ENCODE measurements at regions not wholly inside any gene's neighbourhood (a gene's known extent, or its start where the extent isn't known, plus 50 kb on each side); places are given as distances from the start of the nearest gene placed in this dataset.
"Not testable (repeated sequence)": the region's sequence is repeated elsewhere in the genome, so short reads cannot be mapped to it uniquely, and the experiment has no call there.

DNA sequence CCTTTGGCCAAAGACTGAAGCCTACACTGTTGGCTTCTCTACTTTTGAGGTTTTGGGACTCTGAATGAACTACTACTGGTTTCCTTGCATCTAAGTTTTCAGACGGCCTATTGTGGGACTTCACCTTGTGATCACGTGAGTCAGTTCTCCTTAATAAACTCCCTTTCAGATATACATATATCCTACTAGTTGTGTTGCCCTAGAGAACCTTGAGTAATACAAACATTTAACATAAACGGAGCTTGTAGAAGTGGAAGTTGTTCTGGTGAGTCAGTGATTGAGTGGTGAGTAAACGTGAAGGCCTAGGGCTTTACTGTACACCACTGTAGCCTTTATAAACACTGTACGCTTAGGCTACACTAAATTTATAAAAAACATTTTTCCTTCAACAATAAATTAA, 107.2 kb upstream of the CDH2 start:
- peak; percentile 23 for DNase-seq (ENCODE audit: low read depth)
- TF ChIP-seq, protein P1, sequence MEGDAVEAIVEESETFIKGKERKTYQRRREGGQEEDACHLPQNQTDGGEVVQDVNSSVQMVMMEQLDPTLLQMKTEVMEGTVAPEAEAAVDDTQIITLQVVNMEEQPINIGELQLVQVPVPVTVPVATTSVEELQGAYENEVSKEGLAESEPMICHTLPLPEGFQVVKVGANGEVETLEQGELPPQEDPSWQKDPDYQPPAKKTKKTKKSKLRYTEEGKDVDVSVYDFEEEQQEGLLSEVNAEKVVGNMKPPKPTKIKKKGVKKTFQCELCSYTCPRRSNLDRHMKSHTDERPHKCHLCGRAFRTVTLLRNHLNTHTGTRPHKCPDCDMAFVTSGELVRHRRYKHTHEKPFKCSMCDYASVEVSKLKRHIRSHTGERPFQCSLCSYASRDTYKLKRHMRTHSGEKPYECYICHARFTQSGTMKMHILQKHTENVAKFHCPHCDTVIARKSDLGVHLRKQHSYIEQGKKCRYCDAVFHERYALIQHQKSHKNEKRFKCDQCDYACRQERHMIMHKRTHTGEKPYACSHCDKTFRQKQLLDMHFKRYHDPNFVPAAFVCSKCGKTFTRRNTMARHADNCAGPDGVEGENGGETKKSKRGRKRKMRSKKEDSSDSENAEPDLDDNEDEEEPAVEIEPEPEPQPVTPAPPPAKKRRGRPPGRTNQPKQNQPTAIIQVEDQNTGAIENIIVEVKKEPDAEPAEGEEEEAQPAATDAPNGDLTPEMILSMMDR (IDR thresholded peaks at IDR 0.05; ENCODE audit: insufficient read depth, low read length), result no peak
- H3K4me3 ChIP-seq (ENCODE audit: low read depth, low read length), result no peak overlapping the region

DNA sequence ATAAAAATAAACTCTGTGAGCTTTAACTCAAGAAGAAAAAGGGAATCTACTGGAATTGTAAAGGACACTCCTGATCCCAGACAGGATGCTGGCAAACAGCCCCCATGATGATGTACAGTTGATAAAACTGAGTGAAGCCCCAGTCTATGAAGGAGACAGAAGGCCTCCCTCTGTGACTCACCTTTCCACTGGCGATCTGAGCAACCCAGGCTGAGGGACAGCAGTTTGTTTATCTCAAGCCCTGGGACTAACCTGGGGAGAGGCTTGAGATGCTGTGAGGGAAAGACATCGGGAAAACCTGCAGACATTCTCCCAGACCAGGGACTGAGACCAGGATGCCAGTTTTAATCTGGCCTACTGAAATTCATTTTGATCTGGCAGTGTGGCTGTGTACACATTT, 104.5 kb upstream of the CDH2 start:
- TF ChIP-seq, protein P1 (IDR thresholded peaks at IDR 0.05; ENCODE audit: insufficient read depth, low read length), result no peak
- no peak for DNase-seq (ENCODE audit: low read depth)
- H3K4me3 ChIP-seq (ENCODE audit: low read depth, low read length), result no peak overlapping the region

DNA sequence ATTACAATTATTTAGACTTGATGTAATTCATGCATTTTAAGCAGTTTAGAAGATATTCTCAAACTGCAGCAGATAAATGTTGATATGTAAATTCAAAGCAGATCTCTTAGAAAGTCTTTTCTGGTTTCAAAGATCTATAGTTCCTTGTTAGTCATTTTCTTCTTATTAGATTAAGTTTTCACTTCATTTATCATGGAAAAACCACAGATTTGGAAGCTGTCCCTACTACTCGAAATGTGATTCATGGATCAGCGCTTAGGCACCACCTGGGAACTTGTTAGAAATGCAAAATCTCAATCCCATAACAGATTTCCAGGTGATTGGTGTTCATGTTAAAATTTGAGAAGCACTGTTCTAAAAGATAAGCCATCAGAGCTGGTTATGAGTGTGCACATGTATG, 92.8 kb upstream of the CDH2 start:
- peak; percentile 30 for DNase-seq (ENCODE audit: low read depth)

DNA sequence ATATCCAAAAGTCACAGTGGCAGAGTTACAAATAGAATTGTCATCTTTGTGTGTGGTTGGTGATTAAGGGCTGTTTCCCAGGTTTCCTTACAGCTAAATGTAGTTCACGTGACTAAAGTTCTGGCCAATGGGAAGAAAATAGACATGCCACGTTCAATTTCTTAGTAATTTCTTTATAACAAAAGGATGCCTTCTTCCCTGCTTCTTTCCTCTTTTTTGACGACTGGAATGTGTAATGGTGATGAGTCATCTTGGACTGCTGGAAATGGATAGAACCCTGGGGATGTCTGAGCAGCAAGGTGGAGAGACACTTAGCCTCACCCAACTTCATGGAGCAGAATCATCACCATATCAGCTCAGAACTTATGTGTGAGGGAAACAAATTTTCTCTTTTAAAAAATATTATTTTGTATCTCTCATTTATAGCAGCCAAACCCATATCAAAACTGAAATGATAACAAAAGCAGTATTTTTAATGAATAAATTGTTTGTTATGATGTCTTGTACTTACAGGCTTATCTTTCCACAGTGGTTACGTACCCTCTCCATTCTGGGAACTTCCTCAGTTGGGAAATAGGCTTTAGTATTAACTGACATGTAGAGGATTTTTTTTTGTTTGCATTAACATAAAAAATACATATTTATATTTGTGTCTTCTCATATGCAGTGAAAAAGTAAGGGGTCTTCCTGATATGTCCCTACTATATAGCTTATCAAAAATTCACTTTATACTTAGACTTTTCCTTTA, 91.1 kb upstream of the CDH2 start:
- TF ChIP-seq, protein P1 (IDR thresholded peaks at IDR 0.05; ENCODE audit: insufficient read depth, low read length), result no peak
- DNase-seq (ENCODE audit: low read depth), result peak; percentile 62
- no peak overlapping the region for H3K4me3 ChIP-seq (ENCODE audit: low read depth, low read length)

More for the DNA sequence above, 92.8 kb upstream of the CDH2 start:
- TF ChIP-seq, protein P1 (IDR thresholded peaks at IDR 0.05; ENCODE audit: insufficient read depth, low read length), result no peak
- no peak overlapping the region for H3K4me3 ChIP-seq (ENCODE audit: low read depth, low read length)

DNA sequence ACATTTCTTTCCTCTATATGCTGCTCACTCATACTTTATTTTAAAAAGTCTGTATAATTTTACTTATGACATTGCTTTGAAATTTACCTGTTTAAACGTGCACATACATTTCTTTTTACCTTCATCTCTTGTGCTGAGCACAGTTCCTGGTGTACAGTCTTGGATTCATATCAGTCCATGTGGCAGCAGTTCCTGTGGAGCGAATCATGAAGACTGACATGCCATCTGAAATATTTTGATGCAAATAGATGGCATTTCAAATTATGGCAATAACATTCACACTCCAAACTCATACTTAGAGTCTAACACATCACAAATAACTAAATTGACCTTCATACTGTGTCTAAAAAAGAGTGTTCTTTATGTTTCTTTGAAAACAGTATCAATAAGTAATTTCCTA, 90.3 kb upstream of the CDH2 start:
- no peak overlapping the region for H3K4me3 ChIP-seq (ENCODE audit: low read depth, low read length)
- no peak for DNase-seq (ENCODE audit: low read depth)
- TF ChIP-seq, protein P1 (IDR thresholded peaks at IDR 0.05; ENCODE audit: insufficient read depth, low read length), result no peak

DNA sequence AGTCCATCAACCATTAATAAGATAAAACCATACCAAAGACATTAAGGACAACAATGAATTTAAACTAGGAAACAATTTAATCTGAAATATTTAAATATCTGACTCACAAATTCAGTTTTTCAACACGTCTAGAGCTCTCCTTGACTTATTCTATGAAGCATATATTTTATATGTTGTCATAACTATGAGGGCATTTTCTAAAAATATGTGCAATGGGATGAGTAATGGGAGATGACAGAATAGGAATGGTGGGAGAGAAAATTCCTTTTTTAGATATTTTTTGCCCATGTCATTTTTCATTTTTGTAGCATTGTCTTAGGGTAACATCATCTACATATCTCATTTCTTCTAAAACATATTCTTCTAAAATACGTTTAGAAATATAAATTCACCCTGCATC, 79.2 kb upstream of the CDH2 start:
- TF ChIP-seq, protein P1 (IDR thresholded peaks at IDR 0.05; ENCODE audit: insufficient read depth, low read length), result no peak
- no peak overlapping the region for H3K4me3 ChIP-seq (ENCODE audit: low read depth, low read length)
- DNase-seq (ENCODE audit: low read depth), result peak; percentile 1

DNA sequence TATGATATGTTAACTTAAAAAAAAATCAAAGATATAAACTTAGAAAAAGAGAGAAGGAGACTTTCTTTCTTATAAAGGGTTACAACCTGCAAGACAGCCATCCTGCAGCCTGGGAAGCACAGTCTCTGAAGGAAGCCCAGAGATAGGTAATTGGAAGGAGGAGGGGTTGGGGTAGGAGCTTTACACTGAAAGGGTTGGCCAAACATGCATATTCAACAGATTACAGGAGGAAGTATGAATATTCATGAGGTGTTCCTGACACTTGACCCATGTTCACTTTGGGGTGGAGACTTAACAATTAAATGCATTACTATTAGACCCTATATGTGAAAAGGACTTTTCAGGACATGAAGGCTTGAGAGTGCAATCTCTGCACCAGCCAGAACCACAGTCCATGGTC, 71.7 kb upstream of the CDH2 start:
- TF ChIP-seq, protein P1 (IDR thresholded peaks at IDR 0.05; ENCODE audit: insufficient read depth, low read length), result no peak
- DNase-seq (ENCODE audit: low read depth), result no peak
- H3K4me3 ChIP-seq (ENCODE audit: low read depth, low read length), result no peak overlapping the region

DNA sequence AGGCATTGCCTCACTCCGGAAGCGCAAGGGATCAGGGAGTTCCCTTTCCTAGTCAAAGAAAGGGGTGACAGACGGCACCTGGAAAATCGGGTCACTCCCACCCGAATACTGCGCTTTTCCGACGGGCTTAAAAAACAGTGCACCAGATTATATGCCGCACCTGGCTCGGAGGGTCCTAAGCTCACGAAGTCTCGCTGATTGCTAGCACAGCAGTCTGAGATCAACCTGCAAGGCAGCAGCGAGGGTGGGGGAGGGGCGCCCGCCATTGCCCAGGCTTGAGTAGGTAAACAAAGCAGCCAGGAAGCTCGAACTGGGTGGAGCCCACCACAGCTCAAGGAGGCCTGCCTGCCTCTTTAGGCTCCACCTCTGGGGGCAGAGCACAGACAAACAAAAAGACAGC, 63.7 kb upstream of the CDH2 start:
- not testable (repeated sequence) for H3K4me3 ChIP-seq (ENCODE audit: low read depth, low read length); DNase-seq (ENCODE audit: low read depth)
